ENCODE measurements at regions not wholly inside any gene's neighbourhood (a gene's known extent, or its start where the extent isn't known, plus 50 kb on each side); places are given as distances from the start of the nearest gene placed in this dataset.

- TF ChIP-seq, protein P1, sequence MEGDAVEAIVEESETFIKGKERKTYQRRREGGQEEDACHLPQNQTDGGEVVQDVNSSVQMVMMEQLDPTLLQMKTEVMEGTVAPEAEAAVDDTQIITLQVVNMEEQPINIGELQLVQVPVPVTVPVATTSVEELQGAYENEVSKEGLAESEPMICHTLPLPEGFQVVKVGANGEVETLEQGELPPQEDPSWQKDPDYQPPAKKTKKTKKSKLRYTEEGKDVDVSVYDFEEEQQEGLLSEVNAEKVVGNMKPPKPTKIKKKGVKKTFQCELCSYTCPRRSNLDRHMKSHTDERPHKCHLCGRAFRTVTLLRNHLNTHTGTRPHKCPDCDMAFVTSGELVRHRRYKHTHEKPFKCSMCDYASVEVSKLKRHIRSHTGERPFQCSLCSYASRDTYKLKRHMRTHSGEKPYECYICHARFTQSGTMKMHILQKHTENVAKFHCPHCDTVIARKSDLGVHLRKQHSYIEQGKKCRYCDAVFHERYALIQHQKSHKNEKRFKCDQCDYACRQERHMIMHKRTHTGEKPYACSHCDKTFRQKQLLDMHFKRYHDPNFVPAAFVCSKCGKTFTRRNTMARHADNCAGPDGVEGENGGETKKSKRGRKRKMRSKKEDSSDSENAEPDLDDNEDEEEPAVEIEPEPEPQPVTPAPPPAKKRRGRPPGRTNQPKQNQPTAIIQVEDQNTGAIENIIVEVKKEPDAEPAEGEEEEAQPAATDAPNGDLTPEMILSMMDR (IDR thresholded peaks at IDR 0.05) = no peak
- Histone ChIP-seq H3K27me3 (replicated peaks; ENCODE audit: insufficient read depth) (no peaks in the 10 kb centered on the region), H3K9me3 (no peaks in the 10 kb centered on the region), H3K36me3 (no peaks in the 10 kb centered on the region), H3K4me1 (ENCODE audit: control insufficient read depth in 1 of 2, low read depth in 2 of 2) (peaks cover 3 to 11% of the 10 kb centered on the region in 2 donors), H3K27ac (no peak overlapping the region), H3K4me3 (no peak overlapping the region)
- ATAC-seq (ENCODE audit: insufficient number of reproducible peaks, low FRiP score, low read depth) = no peak
- no peak for DNase-seq (ENCODE audit: low spot score)
Observed at GRCh38 chr1:82260666-82261065, 459.9 kb downstream of the ADGRL2 start.

GRCh38 chr1:82260051-82260450 lies 459.3 kb downstream of the ADGRL2 start:
- Histone ChIP-seq H3K27ac (no peak overlapping the region), H3K4me3 (no peak overlapping the region), H3K27me3 (replicated peaks; ENCODE audit: insufficient read depth) (no peaks in the 10 kb centered on the region), H3K9me3 (no peaks in the 10 kb centered on the region), H3K36me3 (no peaks in the 10 kb centered on the region), H3K4me1 (ENCODE audit: control insufficient read depth in 1 of 2, low read depth in 2 of 2) (peaks cover 3 to 11% of the 10 kb centered on the region in 2 donors)
- DNase-seq (ENCODE audit: low spot score) (no peak), ATAC-seq (ENCODE audit: insufficient number of reproducible peaks, low FRiP score, low read depth) (no peak)
- TF ChIP-seq, protein P1 (IDR thresholded peaks at IDR 0.05) = no peak

- TF ChIP-seq, protein P1 (IDR thresholded peaks at IDR 0.05) = no peak
- Histone ChIP-seq H3K36me3 (no peaks in the 10 kb centered on the region), H3K4me3 (no peak overlapping the region), H3K9me3 (no peaks in the 10 kb centered on the region), H3K4me1 (ENCODE audit: control insufficient read depth in 1 of 2, low read depth in 2 of 2) (peaks cover 3 to 11% of the 10 kb centered on the region in 2 donors), H3K27ac (no peak overlapping the region), H3K27me3 (replicated peaks; ENCODE audit: insufficient read depth) (no peaks in the 10 kb centered on the region)
- ATAC-seq (ENCODE audit: insufficient number of reproducible peaks, low FRiP score, low read depth) = no peak
- DNase-seq (ENCODE audit: low spot score) = no peak
Observed at GRCh38 chr1:82258887-82259286, 458.2 kb downstream of the ADGRL2 start.

DNA sequence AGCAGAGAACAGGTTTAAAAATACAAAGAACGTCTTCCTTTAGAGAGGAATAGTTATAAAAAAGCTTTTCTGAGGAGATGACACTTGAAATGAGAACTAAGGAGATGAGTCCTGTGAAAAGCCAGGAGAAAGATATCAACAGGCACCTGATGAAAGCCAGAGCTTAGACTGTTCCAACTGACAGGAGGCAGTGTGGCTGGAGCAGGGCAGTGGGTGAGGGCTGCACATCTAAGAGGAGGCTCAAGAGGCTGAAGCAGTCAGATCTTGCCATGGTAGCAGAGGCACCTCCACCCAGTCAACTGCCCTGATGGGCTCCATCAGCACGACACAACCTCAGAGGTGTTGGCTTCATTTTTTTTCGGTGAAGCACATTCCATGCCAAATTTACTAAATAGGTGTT lies 445.3 kb downstream of the ADGRL2 start:
- DNase-seq (ENCODE audit: low spot score) (no peak), ATAC-seq (ENCODE audit: insufficient number of reproducible peaks, low FRiP score, low read depth) (no peak)
- Histone ChIP-seq H3K4me3 (no peak overlapping the region), H3K36me3 (no peaks in the 10 kb centered on the region), H3K27ac (no peak overlapping the region), H3K4me1 (ENCODE audit: control insufficient read depth in 1 of 2, low read depth in 2 of 2) (no peaks in the 10 kb centered on the region), H3K27me3 (replicated peaks; ENCODE audit: insufficient read depth) (no peaks in the 10 kb centered on the region), H3K9me3 (no peaks in the 10 kb centered on the region)
- TF ChIP-seq, protein P1 (IDR thresholded peaks at IDR 0.05) = no peak

DNA sequence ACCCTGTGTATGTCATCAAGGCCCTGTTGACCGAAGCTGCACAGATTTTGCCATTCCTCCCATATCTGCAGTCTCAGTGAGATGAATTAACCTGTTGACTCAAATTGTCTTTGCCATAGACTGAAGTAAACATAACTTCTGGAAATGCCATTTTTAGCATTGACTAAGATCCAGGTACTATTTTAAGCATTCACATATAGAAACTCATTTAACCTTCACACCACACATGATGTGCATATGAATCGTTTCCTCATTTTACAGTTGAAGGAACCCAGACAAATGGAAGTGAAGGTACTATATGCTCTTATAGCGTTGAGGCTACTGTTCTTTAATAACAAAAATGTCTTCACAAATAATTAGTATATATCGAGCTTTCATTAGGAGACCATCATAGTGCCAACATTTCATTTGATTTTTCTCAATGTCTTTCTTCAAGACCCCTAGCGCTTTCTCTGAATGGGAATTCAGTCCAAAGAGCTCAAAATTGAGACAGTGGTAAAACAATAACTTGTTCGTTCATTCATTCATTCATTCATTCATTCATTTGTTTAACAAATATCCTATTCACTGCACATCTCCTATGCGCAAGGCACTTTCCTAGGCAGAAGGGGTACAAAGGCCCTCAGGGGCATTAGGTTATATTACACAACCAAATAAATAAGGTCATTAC lies 444.7 kb downstream of the ADGRL2 start:
- ATAC-seq (ENCODE audit: insufficient number of reproducible peaks, low FRiP score, low read depth) = no peak

More for the DNA sequence above, 444.7 kb downstream of the ADGRL2 start:
- Histone ChIP-seq H3K27ac (no peak overlapping the region), H3K4me3 (no peak overlapping the region), H3K4me1 (ENCODE audit: control insufficient read depth in 1 of 2, low read depth in 2 of 2) (no peaks in the 10 kb centered on the region), H3K9me3 (no peaks in the 10 kb centered on the region), H3K36me3 (no peaks in the 10 kb centered on the region), H3K27me3 (replicated peaks; ENCODE audit: insufficient read depth) (no peaks in the 10 kb centered on the region)
- TF ChIP-seq, protein P1 (IDR thresholded peaks at IDR 0.05) = no peak
- no peak for DNase-seq (ENCODE audit: low spot score)

Measured in thoracic aorta (tissue), 2 donors.